ENCODE measurements at regions not wholly inside any gene's neighbourhood (a gene's known extent, or its start where the extent isn't known, plus 50 kb on each side); places are given as distances from the start of the nearest gene placed in this dataset.

- no peak for DNase-seq
These were observed 379.1 kb upstream of the MKI67 start for GRCh38 chr10:128505346-128505745.

- DNase-seq: no peak
These were observed 380.2 kb upstream of the MKI67 start for GRCh38 chr10:128506423-128506822.

GRCh38 chr10:128507066-128507465 lies 380.8 kb upstream of the MKI67 start:
- no peak for DNase-seq

GRCh38 chr10:128511284-128511683 lies 385.1 kb upstream of the MKI67 start:
- no peak for DNase-seq

- DNase-seq: no peak
These were observed 386.5 kb upstream of the MKI67 start for GRCh38 chr10:128512767-128513166.

GRCh38 chr10:128514536-128514935 lies 388.3 kb upstream of the MKI67 start:
- DNase-seq: no peak

GRCh38 chr10:128516180-128516579 lies 390.0 kb upstream of the MKI67 start:
- DNase-seq: no peak

GRCh38 chr10:128517167-128517566 lies 390.9 kb upstream of the MKI67 start:
- no peak for DNase-seq

GRCh38 chr10:128518000-128518399 lies 391.8 kb upstream of the MKI67 start:
- no peak for DNase-seq

- DNase-seq: no peak
These were observed 393.4 kb upstream of the MKI67 start for GRCh38 chr10:128519581-128519980.

- no peak for DNase-seq
These were observed 394.1 kb upstream of the MKI67 start for GRCh38 chr10:128520211-128520815.

- no peak for DNase-seq
These were observed 396.5 kb upstream of the MKI67 start for GRCh38 chr10:128522551-128523308.

GRCh38 chr10:128525444-128525843 lies 399.2 kb upstream of the MKI67 start:
- DNase-seq: no peak

GRCh38 chr10:128525936-128526335 lies 399.7 kb upstream of the MKI67 start:
- DNase-seq: no peak

GRCh38 chr10:128526791-128527375 lies 400.7 kb upstream of the MKI67 start:
- DNase-seq: no peak

GRCh38 chr10:128527711-128528110 lies 401.5 kb upstream of the MKI67 start:
- no peak for DNase-seq

- no peak for DNase-seq
These were observed 401.9 kb upstream of the MKI67 start for GRCh38 chr10:128528167-128528566.

- DNase-seq: no peak
These were observed 402.6 kb upstream of the MKI67 start for GRCh38 chr10:128528781-128529180.

- DNase-seq: no peak
These were observed 403.0 kb upstream of the MKI67 start for GRCh38 chr10:128529225-128529624.

- DNase-seq: no peak
These were observed 404.1 kb upstream of the MKI67 start for GRCh38 chr10:128530301-128530700.

GRCh38 chr10:128530946-128531345 lies 404.7 kb upstream of the MKI67 start:
- DNase-seq: no peak

- no peak for DNase-seq
These were observed 408.5 kb upstream of the MKI67 start for GRCh38 chr10:128534686-128535085.

- DNase-seq: no peak
These were observed 410.0 kb upstream of the MKI67 start for GRCh38 chr10:128536259-128536658.

GRCh38 chr10:128537834-128538330 lies 411.7 kb upstream of the MKI67 start:
- no peak for DNase-seq

All from NCI-H526 treated with DMSO at 0.1 percent for 48 hours (cell line).